RWPE1 (cell line): ENCODE measurements at regions not wholly inside any gene's neighbourhood (a gene's known extent, or its start where the extent isn't known, plus 50 kb on each side); places are given as distances from the start of the nearest gene placed in this dataset.

Experiments used
- CTCF ChIA-PET: fragments of 350-600 bp; sonication (Branson Sonifier 250); formaldehyde crosslinking; extraction: SDS; loops from one replicate; lab custom pipeline; 2021; lab: Yijun Ruan, JAX
- POLR2A ChIA-PET: fragments of 400-600 bp; formaldehyde crosslinking; extraction: SDS; loops from one replicate; lab custom pipeline; 2020; ENCODE audit warnings: antibody characterized with exemption; ENCODE audit not compliant: low non-redundant PET; lab: Yijun Ruan, JAX
- DNase-seq: peaks from one replicate; pipeline ENCODE4 v3.0.0; 2012; ENCODE audit warnings: low spot score
- H3K27ac ChIP-seq: fragments of 450-650 bp; 2 replicates; pipeline ENCODE4 v1.5.1; 2017
- CTCF ChIP-seq: fragments of 450-650 bp; conservative IDR thresholded peaks from 2 replicates; pipeline ENCODE4 v1.5.1; 2017; ENCODE audit warnings: low read depth, mild to moderate bottlenecking

- no peak for TF ChIP-seq CTCF
- no peak for DNase-seq
- no peak overlapping the region for H3K27ac ChIP-seq
- CTCF ChIA-PET = no interaction called here
- POLR2A ChIA-PET = no interaction called here
Measured at GRCh38 chr10:120403109-120403508, 53.9 kb upstream of the PLPP4 start.

GRCh38 chr10:120406376-120406775, 50.7 kb upstream of the PLPP4 start:
- ChIA-PET POLR2A (no interaction called here), CTCF (no interaction called here)
- no peak overlapping the region for H3K27ac ChIP-seq
- no peak for TF ChIP-seq CTCF
- no peak for DNase-seq
